Epidermal melanocyte (primary cell): ENCODE measurements at regions not wholly inside any gene's neighbourhood (a gene's known extent, or its start where the extent isn't known, plus 50 kb on each side); places are given as distances from the start of the nearest gene placed in this dataset.

Source experiments
- DNase-seq: peaks from one replicate; pipeline ENCODE4 v3.0.0; 2011; ENCODE audit warnings: low spot score; ENCODE audit not compliant: insufficient read length

DNA sequence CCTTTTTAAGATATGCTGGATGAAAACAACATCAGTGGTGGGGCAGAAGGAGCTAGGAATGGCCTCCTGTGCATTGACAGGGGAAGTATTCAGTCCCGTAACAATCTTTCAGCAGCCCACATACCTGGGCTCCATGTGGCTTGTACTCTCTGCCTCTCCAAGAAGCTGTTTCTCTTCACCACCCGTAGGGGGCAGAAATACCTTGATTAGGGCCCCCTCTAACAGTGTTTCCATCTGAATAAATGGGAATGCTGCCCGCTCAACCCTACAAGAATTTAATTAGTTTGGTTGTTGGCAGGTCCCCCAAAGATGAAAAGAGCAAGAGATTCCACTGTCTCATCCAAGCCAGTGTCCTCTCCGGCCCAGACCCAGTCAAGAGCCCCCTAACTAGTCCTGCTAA lies 155.2 kb downstream of the SMIM20 start:
- DNase-seq = no peak

DNA sequence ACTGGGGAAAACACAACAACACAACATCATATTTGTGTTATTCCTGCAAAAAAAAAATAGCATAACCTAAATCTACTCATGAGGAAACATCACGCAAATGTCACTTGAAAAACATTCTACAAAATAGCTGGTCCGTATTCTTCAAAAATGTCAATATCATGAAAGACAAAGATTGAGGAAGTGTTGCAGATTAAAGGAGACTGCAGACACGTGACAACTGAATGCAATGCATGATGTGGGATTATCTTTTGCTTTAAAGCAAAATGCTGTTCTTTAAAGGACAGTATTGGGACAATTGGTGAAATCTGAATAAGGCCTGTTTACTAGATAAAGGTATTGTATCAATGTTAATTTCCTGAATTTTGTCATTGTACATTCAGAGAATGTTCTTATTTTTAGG lies 157.7 kb downstream of the SMIM20 start:
- no peak for DNase-seq

GRCh38 chr4:26073886-26074560 lies 160.0 kb downstream of the SMIM20 start:
- DNase-seq = no peak

GRCh38 chr4:26074712-26075430 lies 160.9 kb downstream of the SMIM20 start:
- no peak for DNase-seq

GRCh38 chr4:26075583-26075982 lies 161.6 kb downstream of the SMIM20 start:
- DNase-seq = no peak

GRCh38 chr4:26076000-26076587 lies 162.1 kb downstream of the SMIM20 start:
- DNase-seq = no peak

DNA sequence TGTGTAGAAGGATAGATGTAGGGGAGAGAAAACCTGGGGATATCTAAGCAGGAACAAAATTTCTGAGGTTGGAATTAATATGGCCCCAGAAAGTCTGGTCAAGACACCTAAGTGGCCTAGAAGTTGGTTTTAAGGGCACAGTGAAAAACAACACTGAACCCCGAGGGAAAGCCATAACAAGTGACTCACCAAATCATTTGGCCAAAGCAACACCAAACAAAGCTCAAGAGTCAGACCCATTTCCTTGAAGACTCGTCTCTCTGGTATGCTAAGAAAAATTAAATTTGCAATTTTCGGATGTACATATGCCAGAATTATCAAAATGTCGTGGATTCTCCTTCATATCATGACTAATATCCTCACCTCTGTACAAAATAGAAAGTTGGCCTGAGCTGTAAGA lies 162.9 kb downstream of the SMIM20 start:
- DNase-seq = no peak

GRCh38 chr4:26077756-26078155 lies 163.7 kb downstream of the SMIM20 start:
- DNase-seq = no peak

GRCh38 chr4:26080870-26081628 lies 167.0 kb downstream of the SMIM20 start:
- DNase-seq = no peak

GRCh38 chr4:26081795-26082498 lies 167.9 kb downstream of the SMIM20 start:
- DNase-seq = peak; percentile 46

DNA sequence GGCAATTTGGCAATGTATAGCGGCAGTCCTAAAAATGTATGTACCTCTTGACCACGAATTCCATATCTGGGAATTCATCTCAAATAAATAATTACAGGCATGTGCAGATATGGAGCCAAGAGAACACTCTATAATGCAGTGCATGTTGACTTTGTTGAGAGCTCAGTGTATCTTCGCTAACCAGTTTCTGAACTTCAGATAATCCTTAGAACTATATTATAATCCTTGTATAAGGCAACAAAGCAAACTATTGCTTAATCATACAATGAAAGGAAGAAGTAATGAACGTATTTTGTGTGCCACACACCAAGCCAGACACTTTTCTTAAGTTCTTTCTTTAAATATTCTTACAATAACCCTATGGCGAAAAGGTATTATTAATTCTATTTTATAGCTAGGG lies 168.5 kb downstream of the SMIM20 start:
- no peak for DNase-seq

DNA sequence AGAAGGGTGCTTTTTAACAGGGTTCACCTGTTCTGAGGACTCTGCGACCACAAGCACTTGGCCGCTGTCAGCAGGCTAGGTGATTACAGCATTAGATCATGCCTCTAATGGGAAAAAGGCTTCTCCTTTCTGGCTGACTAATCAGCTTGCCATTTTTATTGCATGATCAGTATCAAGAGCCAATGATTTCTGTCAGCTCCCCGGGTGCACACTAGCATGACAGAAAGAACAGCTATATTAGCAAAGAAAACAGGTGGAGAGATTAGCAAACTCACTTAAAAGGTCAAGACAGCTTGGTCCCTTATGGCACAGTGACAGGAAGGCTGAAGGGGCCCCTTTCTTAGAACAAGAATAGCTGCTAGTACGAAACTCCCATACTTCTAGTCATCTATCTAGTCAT lies 170.0 kb downstream of the SMIM20 start:
- no peak for DNase-seq

- no peak for DNase-seq
Observed at GRCh38 chr4:26084414-26084813, 170.4 kb downstream of the SMIM20 start.

- no peak for DNase-seq
Observed at GRCh38 chr4:26085551-26085950, 171.5 kb downstream of the SMIM20 start.

- no peak for DNase-seq
Observed at GRCh38 chr4:26086621-26087441, 172.8 kb downstream of the SMIM20 start.

- no peak for DNase-seq
Observed at GRCh38 chr4:26088433-26088928, 174.5 kb downstream of the SMIM20 start.

DNA sequence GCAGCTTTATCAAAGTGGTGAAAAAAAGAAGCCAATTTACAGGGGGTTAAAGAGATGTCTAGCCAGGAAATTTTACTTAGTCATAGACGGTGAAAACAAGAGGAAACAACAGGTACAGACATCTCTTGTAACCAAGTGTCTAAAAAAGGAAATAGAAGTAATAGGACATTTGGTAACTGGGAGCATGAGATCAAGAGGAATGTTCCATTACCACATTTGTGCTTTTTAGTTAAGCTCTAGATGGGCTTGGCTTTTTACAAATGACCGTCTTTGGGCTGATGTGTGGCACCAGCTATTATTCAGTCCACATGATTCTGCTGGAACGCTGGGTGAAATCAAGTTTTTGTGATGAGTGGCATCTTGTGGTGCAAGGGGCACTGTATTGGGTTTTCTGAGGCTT lies 179.5 kb downstream of the SMIM20 start:
- DNase-seq = no peak

DNA sequence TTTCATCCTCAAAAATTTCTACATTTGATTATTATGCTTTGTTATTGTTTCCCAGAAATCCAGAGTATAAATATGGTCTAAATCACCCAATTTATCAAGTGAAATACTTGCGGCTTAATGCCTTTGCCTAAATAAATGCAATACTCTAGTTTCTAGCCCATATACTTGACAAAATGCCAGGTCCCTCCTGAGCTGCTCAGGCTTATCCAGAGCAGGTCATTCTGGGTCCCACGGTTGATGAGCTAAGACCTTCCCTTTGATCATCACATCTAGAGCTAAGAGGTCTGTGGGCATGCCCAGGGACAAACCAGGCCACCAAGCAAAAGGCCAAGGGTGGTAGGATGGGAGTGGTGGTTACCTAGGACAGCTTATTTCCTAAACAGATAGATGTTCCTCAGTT lies 180.1 kb downstream of the SMIM20 start:
- DNase-seq = no peak

- no peak for DNase-seq
Observed at GRCh38 chr4:26094911-26095310, 180.9 kb downstream of the SMIM20 start.

DNA sequence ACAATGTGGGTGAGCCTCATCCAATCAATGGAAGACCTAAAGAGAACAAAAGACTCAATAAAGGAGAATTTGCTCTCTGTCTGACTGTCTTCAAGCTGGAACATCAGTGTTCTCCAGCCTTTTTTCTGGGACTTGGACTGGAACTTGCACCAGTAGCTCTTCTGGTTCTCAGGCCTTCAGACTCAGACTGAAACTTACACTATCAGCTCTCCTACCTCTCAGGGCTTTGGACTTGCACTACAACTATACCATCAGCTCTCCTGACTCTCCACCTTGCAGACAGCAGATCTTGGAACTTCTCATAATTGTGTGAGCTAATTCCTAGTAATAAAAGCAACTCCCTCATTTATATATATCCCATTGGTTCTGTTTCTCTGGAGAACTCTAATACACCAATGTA lies 185.9 kb downstream of the SMIM20 start:
- DNase-seq = no peak
